ENCODE measurements at regions not wholly inside any gene's neighbourhood (a gene's known extent, or its start where the extent isn't known, plus 50 kb on each side); places are given as distances from the start of the nearest gene placed in this dataset.

GRCh38 chr7:91492773-91493172 is 228.5 kb downstream of the FZD1 start:
- TF ChIP-seq GATA3 (IDR thresholded peaks at IDR 0.05; ENCODE audit: low read depth, low read length), result no peak
- TF ChIP-seq GATA2 (IDR thresholded peaks at IDR 0.05; ENCODE audit: low read depth, low read length), result no peak
